ENCODE measurements at regions not wholly inside any gene's neighbourhood (a gene's known extent, or its start where the extent isn't known, plus 50 kb on each side); places are given as distances from the start of the nearest gene placed in this dataset.
"Not testable (repeated sequence)": the region's sequence is repeated elsewhere in the genome, so short reads cannot be mapped to it uniquely, and the experiment has no call there.

- no peak for DNase-seq
Observed at GRCh38 chr4:124459196-124459940, 253.2 kb downstream of the ANKRD50 start.

- no peak for DNase-seq
Observed at GRCh38 chr4:124459941-124460310, 252.6 kb downstream of the ANKRD50 start.

GRCh38 chr4:124461592-124461991, 250.9 kb downstream of the ANKRD50 start:
- DNase-seq, result not testable (repeated sequence)

GRCh38 chr4:124462954-124463828, 249.3 kb downstream of the ANKRD50 start:
- DNase-seq, result no peak

- no peak for DNase-seq
Observed at GRCh38 chr4:124464836-124465235, 247.7 kb downstream of the ANKRD50 start.

- no peak for DNase-seq
Observed at GRCh38 chr4:124468360-124468759, 244.2 kb downstream of the ANKRD50 start.

- no peak for DNase-seq
Observed at GRCh38 chr4:124469981-124470380, 242.6 kb downstream of the ANKRD50 start.

GRCh38 chr4:124478470-124478869, 234.1 kb downstream of the ANKRD50 start:
- DNase-seq, result no peak

GRCh38 chr4:124480061-124480460, 232.5 kb downstream of the ANKRD50 start:
- DNase-seq, result no peak

- no peak for DNase-seq
Observed at GRCh38 chr4:124481123-124481522, 231.4 kb downstream of the ANKRD50 start.

- DNase-seq, result peak; percentile 27
Observed at GRCh38 chr4:124483048-124483906, 229.3 kb downstream of the ANKRD50 start.

- no peak for DNase-seq
Observed at GRCh38 chr4:124484008-124484407, 228.5 kb downstream of the ANKRD50 start.

- DNase-seq, result no peak
Observed at GRCh38 chr4:124484940-124485339, 227.6 kb downstream of the ANKRD50 start.

- DNase-seq, result no peak
Observed at GRCh38 chr4:124486423-124486822, 226.1 kb downstream of the ANKRD50 start.

- no peak for DNase-seq
Observed at GRCh38 chr4:124487651-124488050, 224.9 kb downstream of the ANKRD50 start.

GRCh38 chr4:124491361-124492145, 221.0 kb downstream of the ANKRD50 start:
- no peak for DNase-seq

- DNase-seq, result no peak
Observed at GRCh38 chr4:124499261-124499660, 213.3 kb downstream of the ANKRD50 start.

- DNase-seq, result no peak
Observed at GRCh38 chr4:124501576-124501975, 211.0 kb downstream of the ANKRD50 start.

- no peak for DNase-seq
Observed at GRCh38 chr4:124504431-124504830, 208.1 kb downstream of the ANKRD50 start.

- no peak for DNase-seq
Observed at GRCh38 chr4:124505211-124505610, 207.3 kb downstream of the ANKRD50 start.

- DNase-seq, result no peak
Observed at GRCh38 chr4:124509151-124509550, 203.4 kb downstream of the ANKRD50 start.

- no peak for DNase-seq
Observed at GRCh38 chr4:124514588-124514987, 197.9 kb downstream of the ANKRD50 start.

Measured in NCI-H510A treated with DMSO at 0.1 percent for 48 hours (cell line).